NCI-H1930 (cell line): ENCODE measurements at regions not wholly inside any gene's neighbourhood (a gene's known extent, or its start where the extent isn't known, plus 50 kb on each side); places are given as distances from the start of the nearest gene placed in this dataset.
"Not testable (repeated sequence)": the region's sequence is repeated elsewhere in the genome, so short reads cannot be mapped to it uniquely, and the experiment has no call there.

Source experiments
- DNase-seq, 2 experiments: peaks; one replicate each; lab custom pipeline; 2025; lab: John Stamatoyannopoulos, UW

- DNase-seq: no peak
Observed at GRCh38 chr3:80734920-80735319, 967.1 kb upstream of the ROBO1 start.

GRCh38 chr3:80734483-80734882, 966.7 kb upstream of the ROBO1 start:
- DNase-seq: no peak

GRCh38 chr3:80733522-80734176, 965.9 kb upstream of the ROBO1 start:
- DNase-seq: no peak

DNA sequence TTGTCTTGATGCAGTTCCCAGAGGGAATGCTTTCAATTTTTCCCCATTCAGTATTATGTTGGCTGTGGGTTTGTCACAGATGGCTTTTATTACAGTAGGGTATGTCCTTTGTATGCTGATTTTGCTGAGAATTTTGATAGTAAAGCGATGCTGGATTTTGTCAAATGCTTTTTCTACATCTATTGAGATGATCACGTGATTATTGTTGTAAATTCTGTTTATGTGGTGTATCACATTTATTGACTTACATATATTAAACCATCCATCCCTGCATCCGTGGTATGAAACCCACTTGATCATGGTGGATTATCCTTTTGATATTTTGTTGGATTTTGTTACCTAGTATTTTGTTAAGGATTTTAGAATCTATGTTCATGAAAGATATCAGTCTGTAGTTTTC, 959.8 kb upstream of the ROBO1 start:
- DNase-seq: not testable (repeated sequence)

- not testable (repeated sequence) for DNase-seq
Observed at GRCh38 chr3:80709597-80710322, 942.0 kb upstream of the ROBO1 start.

GRCh38 chr3:80705290-80705689, 937.5 kb upstream of the ROBO1 start:
- no peak for DNase-seq

- DNase-seq: no peak
Observed at GRCh38 chr3:80701349-80701748, 933.6 kb upstream of the ROBO1 start.

- DNase-seq: no peak
Observed at GRCh38 chr3:80697291-80697690, 929.5 kb upstream of the ROBO1 start.

GRCh38 chr3:80696280-80696679, 928.5 kb upstream of the ROBO1 start:
- no peak for DNase-seq

- no peak for DNase-seq
Observed at GRCh38 chr3:80688814-80689213, 921.0 kb upstream of the ROBO1 start.

GRCh38 chr3:80682951-80683350, 915.2 kb upstream of the ROBO1 start:
- no peak for DNase-seq

DNA sequence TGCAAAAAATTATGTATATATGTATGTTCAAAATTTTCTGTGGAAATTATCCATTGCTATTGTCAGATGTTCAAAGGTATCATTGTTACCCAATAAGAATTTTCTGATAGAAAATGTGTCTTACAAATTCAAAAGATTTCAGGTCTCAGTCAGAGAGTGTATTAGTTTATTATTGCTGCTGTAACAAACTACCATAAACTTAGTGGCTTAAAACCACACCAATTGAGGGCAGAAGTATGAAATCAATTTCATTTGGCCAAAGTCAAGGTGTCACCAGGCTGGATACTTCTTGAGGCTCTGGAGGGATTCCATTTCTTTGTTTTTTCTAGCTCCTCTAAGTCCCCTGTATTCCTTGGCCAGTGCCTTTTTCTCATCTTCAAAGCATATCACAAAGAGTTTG, 914.4 kb upstream of the ROBO1 start:
- no peak for DNase-seq

GRCh38 chr3:80677796-80678195, 910.0 kb upstream of the ROBO1 start:
- no peak for DNase-seq

- no peak for DNase-seq
Observed at GRCh38 chr3:80676866-80677265, 909.1 kb upstream of the ROBO1 start.

- no peak for DNase-seq
Observed at GRCh38 chr3:80676261-80676660, 908.5 kb upstream of the ROBO1 start.

DNA sequence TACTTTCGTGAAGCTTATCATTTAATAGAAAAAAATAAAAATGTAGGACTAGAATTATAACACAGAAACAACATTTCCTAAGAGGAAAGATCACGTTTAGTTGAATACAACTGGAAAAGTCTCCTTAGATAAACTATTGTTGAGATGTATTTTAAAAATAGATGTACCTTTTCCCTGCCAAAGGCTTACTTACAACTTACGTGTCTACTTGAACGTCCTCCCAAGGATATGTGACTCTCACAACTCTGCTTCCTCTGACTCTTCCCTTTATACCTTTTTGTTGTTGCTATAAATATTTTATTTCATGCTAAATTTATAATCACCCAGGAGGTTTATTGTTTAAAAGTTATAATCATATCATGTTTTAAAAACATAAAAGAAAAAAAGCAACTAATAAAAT, 908.0 kb upstream of the ROBO1 start:
- DNase-seq: no peak

GRCh38 chr3:80668600-80669294, 900.9 kb upstream of the ROBO1 start:
- DNase-seq: no peak

GRCh38 chr3:80668100-80668499, 900.3 kb upstream of the ROBO1 start:
- DNase-seq: no peak

- DNase-seq: no peak
Observed at GRCh38 chr3:80663426-80663825, 895.6 kb upstream of the ROBO1 start.

DNA sequence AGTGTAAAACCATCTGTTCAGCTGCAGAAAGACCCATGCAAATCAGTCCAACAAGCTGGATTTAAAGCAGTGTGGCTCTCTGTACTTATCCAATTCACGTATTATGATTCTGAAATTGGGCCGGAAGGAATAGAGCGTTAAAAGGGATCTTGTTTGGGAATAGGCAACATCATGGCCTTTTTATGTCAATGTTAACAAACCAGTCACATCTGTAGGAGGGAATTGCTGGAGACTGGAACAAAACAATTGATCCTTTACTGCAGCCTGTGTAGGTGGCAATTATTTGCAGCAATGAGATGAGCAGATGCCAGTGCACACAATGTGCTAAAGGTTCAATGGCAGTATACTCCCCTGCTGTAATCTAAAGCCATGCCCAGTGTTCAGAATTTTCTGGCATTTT, 887.4 kb upstream of the ROBO1 start:
- DNase-seq: no peak

- DNase-seq: no peak
Observed at GRCh38 chr3:80649170-80649569, 881.4 kb upstream of the ROBO1 start.

- no peak for DNase-seq
Observed at GRCh38 chr3:80643421-80643820, 875.6 kb upstream of the ROBO1 start.
